GM18507 (cell line): ENCODE measurements at regions not wholly inside any gene's neighbourhood (a gene's known extent, or its start where the extent isn't known, plus 50 kb on each side); places are given as distances from the start of the nearest gene placed in this dataset.
A peak's percentile ranks its signal among the peaks of the same experiment; 100 is the strongest.
"Not testable (repeated sequence)": the region's sequence is repeated elsewhere in the genome, so short reads cannot be mapped to it uniquely, and the experiment has no call there.

Experiments
- DNase-seq: peaks from one replicate; pipeline ENCODE4 v3.0.0; 2011; ENCODE audit warnings: low read depth; ENCODE audit not compliant: insufficient read length; ENCODE audit errors: extremely low spot score
- FAIRE-seq: peaks from 2 replicates; lab custom pipeline; 2011; peaks lifted over from hg19 to GRCh38; lab: Jason Lieb, UNC

- peak; percentile 56 for FAIRE-seq
These were observed 181.4 kb upstream of the TUBA3C start for GRCh38 chr13:19362946-19363510.

GRCh38 chr13:19359697-19360096, 178.1 kb upstream of the TUBA3C start:
- not testable (repeated sequence) for DNase-seq, FAIRE-seq

More at GRCh38 chr13:19362946-19363510, 181.4 kb upstream of the TUBA3C start:
- DNase-seq = no peak

- DNase-seq (no peak), FAIRE-seq (no peak)
These were observed 164.3 kb upstream of the TUBA3C start for GRCh38 chr13:19345916-19346422.

DNA sequence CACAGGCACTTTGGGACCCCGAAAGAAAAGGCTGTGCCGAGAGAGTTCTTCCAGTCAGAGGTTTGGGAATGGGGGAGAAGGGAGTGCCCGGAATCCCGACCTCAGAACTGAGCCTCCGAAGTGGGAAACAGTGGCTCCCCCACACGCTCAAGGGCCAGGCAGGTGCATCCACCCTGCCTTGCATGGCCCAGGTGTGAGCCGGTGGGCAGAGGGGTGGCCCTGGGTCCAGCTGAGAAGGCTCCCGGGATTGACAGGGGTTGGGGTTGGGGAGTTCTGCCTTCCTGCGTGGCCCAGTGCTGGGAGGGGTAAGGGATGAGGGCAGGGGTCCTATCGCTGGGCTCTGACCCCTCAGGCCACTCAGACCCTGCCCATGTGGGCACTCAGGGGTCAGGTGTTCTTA, 163.5 kb upstream of the TUBA3C start:
- FAIRE-seq (no peak), DNase-seq (no peak)

GRCh38 chr13:19344585-19345120, 163.0 kb upstream of the TUBA3C start:
- FAIRE-seq = peak; percentile 82
- peak; percentile 4 for DNase-seq

DNA sequence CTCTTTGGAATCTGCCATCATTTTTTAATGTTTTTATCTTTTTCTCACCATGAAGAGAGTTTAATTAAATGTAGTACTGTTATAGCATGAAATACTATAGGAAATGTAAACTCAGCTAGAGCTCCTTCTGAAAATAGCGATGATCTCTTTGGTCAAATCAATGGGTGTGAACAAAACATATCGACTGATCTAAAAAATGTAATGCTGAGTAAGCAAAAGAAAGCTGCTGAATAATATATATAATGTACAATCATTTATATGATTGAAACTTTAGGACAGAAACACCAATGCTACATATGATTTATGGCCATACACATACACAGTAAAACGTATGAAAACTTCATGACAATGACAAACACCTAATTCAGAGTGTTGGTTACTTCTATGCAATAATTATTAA, 150.8 kb upstream of the TUBA3C start:
- no peak for DNase-seq
- no peak for FAIRE-seq

- FAIRE-seq = no peak
These were observed 147.7 kb upstream of the TUBA3C start for GRCh38 chr13:19329365-19329764.

DNA sequence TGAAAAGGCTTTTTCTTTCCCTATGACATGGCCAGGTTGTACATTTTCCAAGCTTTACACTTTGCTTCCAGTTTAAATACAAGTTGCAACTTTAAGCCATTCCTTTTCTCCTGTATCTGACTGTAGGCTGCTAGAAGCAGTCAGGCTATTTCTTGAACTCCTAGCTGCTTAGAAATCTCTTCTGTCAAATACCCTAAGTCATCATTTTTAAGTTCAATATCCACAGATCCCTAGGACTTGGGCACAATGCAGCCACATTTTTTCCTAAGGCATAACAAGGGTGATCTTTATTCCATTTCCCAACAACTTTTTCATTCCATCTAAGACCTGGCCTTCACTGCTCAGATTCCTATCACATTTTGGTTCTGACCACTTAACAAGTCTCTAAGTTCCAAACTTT, 142.7 kb upstream of the TUBA3C start:
- no peak for DNase-seq
- FAIRE-seq = no peak

More at GRCh38 chr13:19329365-19329764, 147.7 kb upstream of the TUBA3C start:
- no peak for DNase-seq

DNA sequence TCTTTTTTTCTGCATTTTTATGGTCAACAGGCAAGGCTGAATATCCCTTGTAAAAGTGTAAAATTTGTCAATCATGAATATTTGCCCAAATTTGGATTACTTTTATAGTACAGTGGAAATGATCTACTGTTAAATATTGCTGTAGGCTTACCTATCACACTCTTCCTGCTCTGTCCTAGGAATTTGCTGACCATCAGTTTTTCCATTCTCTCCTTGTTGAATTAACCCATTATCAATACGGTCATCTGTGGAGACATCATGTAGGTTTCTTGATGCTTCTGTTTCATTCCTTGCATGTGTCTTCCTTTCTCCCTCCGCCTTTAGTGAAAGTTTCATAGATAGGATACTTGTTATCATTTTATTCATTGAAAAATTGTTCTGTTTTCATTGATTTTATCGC, 139.6 kb upstream of the TUBA3C start:
- no peak for FAIRE-seq
- DNase-seq = no peak

DNA sequence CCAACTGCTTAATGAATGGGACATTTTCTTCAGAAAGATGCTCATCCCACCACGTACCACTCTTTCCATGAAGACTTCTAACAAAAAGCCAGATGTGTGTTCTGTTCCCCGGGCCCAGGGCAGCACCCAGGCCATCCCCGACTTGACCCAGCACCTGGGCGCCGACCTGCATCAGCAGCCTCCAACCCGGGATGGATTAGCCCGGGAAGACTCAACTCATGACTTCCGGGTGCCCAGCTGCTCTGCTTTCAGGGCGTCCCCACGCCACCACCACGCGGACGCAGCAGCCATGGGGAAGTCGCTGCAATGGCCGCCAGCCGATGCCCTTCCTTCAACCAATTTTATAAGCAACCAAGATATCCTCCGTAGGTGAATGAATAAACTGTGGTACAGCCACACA, 123.8 kb upstream of the TUBA3C start:
- FAIRE-seq (no peak), DNase-seq (no peak)

GRCh38 chr13:19289180-19289579, 107.6 kb upstream of the TUBA3C start:
- FAIRE-seq = no peak
- DNase-seq = no peak

GRCh38 chr13:19283836-19284235, 102.2 kb upstream of the TUBA3C start:
- no peak for DNase-seq
- FAIRE-seq = no peak

GRCh38 chr13:19268331-19268730, 86.7 kb upstream of the TUBA3C start:
- FAIRE-seq (no peak), DNase-seq (no peak)

GRCh38 chr13:19267746-19268145, 86.1 kb upstream of the TUBA3C start:
- FAIRE-seq (no peak), DNase-seq (no peak)

DNA sequence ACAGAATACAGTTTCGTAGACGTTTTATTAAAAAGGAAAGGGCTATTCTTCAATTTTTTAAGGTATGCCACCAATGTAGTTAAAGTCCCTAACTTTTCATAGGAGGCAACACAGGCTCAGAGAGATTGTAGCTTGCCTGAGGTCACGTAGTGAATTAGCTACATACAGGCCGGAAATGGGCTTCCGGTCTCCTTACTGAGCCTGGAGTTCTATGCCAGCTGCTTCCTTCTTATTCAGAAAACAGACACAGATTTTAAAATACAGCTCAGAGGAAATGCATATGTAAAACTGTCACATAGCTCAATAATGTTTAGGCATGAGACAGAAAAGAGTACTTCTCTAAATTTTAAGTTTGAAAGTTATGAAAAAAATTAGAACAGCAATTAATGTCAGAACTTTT, 85.4 kb upstream of the TUBA3C start:
- no peak for DNase-seq
- no peak for FAIRE-seq

DNA sequence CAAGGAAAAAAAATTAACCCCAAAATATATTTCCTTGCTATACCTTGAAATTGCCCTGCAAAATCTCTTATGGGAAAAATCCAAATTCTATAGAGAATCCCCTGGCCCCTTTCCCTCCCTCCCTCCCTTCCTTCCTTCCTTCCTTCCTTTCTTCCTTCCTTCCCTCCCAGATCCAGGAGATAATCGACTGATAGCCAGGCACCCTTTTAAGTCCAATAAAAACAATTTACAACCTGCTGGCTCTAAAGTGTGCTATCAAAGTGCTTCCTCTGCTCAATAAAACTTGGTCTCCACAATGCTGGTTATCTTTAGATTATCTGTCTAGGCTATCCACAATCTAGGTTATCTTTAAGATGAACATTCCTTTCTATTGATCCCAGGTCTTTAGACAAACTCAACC, 83.1 kb upstream of the TUBA3C start:
- FAIRE-seq (no peak), DNase-seq (no peak)

DNA sequence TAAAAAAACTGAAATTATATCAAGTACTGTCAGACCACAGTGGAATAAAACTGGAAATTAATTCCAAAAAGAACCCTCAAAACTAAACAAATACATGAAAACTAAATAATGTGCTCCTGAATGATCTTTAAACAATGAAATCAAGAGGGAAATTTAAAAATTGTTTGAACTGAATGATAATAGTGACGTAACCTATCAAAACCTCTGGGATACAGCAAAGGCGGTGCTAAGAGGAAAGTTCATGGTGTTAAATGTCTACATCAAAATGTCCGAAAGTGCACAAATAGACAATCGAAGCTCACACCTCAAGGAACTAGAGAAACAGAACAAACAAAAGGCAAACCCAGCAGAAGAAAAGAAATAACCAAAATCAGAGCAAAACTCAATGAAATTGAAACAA, 70.8 kb upstream of the TUBA3C start:
- DNase-seq (no peak), FAIRE-seq (no peak)

GRCh38 chr13:19239114-19239860, 57.7 kb upstream of the TUBA3C start:
- DNase-seq = no peak
- peak; percentile 59 for FAIRE-seq
